OCI-LY3 (cell line): ENCODE measurements at regions not wholly inside any gene's neighbourhood (a gene's known extent, or its start where the extent isn't known, plus 50 kb on each side); places are given as distances from the start of the nearest gene placed in this dataset.
"Not testable (repeated sequence)": the region's sequence is repeated elsewhere in the genome, so short reads cannot be mapped to it uniquely, and the experiment has no call there.

Source experiments
- H2AFZ ChIP-seq: fragments of 200-600, 300-600 bp; shearing (Covaris generic); 2 replicates; pipeline ENCODE4 v1.6.0; 2014; ENCODE audit warnings: antibody characterized with exemption, low read depth, low read length
- H3K27ac ChIP-seq: fragments of 200-600, 300-600 bp; sonication (generic); 2 replicates; pipeline ENCODE4 v1.5.1; 2014; ENCODE audit warnings: mild to moderate bottlenecking, low read length, moderate library complexity, mixed read lengths
- H3K27me3 ChIP-seq: fragments of 200-600, 300-600 bp; sonication (generic); 2 replicates; pipeline ENCODE4 v1.6.1; 2014; ENCODE audit warnings: low read depth, low read length, mixed read lengths
- H3K36me3 ChIP-seq: fragments of 200-600, 300-600 bp; sonication (generic); replicated peaks from 2 replicates; pipeline ENCODE3; 2014; ENCODE audit warnings: low read depth, low read length, mixed read lengths
- H3K4me1 ChIP-seq: fragments of 300-600, 200-600 bp; sonication (generic); 2 replicates; pipeline ENCODE4 v1.6.1; 2014; ENCODE audit warnings: low read length, mixed read lengths
- H3K4me2 ChIP-seq: fragments of 200-600, 300-600 bp; sonication (generic); 2 replicates; pipeline ENCODE4 v1.6.1; 2014; ENCODE audit warnings: low read length, mixed read lengths
- H3K4me3 ChIP-seq: fragments of 300-600, 200-600 bp; sonication (generic); 2 replicates; pipeline ENCODE4 v1.5.1; 2014; ENCODE audit warnings: antibody characterized with exemption, mild to moderate bottlenecking, low read length, moderate library complexity
- H3K79me2 ChIP-seq: fragments of 300-600, 200-600 bp; shearing (Covaris generic); 2 replicates; pipeline ENCODE4 v1.6.1; 2014; ENCODE audit warnings: mild to moderate bottlenecking, low read length, mixed read lengths
- H3K9ac ChIP-seq: fragments of 300-600, 200-600 bp; shearing (Covaris generic); 2 replicates; pipeline ENCODE4 v1.6.0; 2014; ENCODE audit warnings: mild to moderate bottlenecking, low read length, moderate library complexity
- H3K9me3 ChIP-seq: fragments of 200-600, 300-600 bp; shearing (Covaris generic); 2 replicates; pipeline ENCODE4 v1.6.1; 2014; ENCODE audit warnings: low read length, mixed read lengths; ENCODE audit not compliant: insufficient read depth
- H4K20me1 ChIP-seq: fragments of 200-600, 300-600 bp; sonication (generic); 2 replicates; pipeline ENCODE4 v1.6.1; 2016; ENCODE audit warnings: low read length, mixed read lengths; ENCODE audit not compliant: insufficient read depth
- CTCF ChIP-seq: fragments of 200-600, 300-600 bp; sonication (generic); IDR thresholded peaks from 2 replicates; pipeline ENCODE4 v1.5.1; 2014; ENCODE audit warnings: antibody characterized with exemption, low read length, low read depth
- EZH2phosphoT487 ChIP-seq: fragments of 200-600 bp; shearing (Covaris generic); IDR thresholded peaks from 2 replicates; pipeline ENCODE4 v1.6.1; 2018; ENCODE audit warnings: antibody characterized with exemption, mixed run types, low read depth

- Histone ChIP-seq H2AFZ (no peak overlapping the region), H3K27ac (no peak overlapping the region), H4K20me1 (no peaks in the 10 kb centered on the region), H3K4me1 (no peaks in the 10 kb centered on the region), H3K9ac (no peak overlapping the region), H3K9me3 (no peaks in the 10 kb centered on the region), H3K79me2 (no peaks in the 10 kb centered on the region), H3K4me3 (no peak overlapping the region), H3K27me3 (no peaks in the 10 kb centered on the region), H3K4me2 (no peak overlapping the region), H3K36me3 (no peaks in the 10 kb centered on the region)
- no peak for TF ChIP-seq CTCF
- no peak for TF ChIP-seq EZH2phosphoT487
These were observed 1375.4 kb upstream of the WWC1 start for GRCh38 chr5:166916021-166916420.

DNA sequence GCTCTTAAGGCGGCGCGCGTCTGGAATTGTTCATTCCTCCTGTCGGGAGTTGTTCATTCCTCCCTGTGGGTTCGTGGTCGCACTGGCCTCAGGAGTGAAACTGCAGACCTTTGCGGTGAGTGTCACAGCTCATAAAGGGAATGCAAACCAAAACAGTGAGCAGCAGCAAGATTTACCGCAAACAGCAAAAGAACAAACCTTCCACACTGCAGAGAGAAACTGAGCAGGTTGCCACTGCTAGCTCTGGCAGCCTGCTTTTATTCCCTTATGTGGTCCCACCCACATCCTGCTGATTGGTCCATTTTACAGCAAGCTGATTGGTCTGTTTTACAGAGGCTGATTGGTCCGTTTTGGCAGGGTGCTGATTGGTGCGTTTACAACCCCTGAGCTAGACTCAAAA lies 1365.3 kb upstream of the WWC1 start:
- Histone ChIP-seq H3K4me3 (no peak overlapping the region), H3K4me1 (no peaks in the 10 kb centered on the region), H3K9ac (no peak overlapping the region), H3K9me3 (no peaks in the 10 kb centered on the region), H3K36me3 (no peaks in the 10 kb centered on the region), H2AFZ (no peak overlapping the region), H4K20me1 (no peaks in the 10 kb centered on the region), H3K27ac (no peak overlapping the region), H3K79me2 (no peaks in the 10 kb centered on the region), H3K27me3 (no peaks in the 10 kb centered on the region), H3K4me2 (no peak overlapping the region)
- TF ChIP-seq EZH2phosphoT487, result no peak
- no peak for TF ChIP-seq CTCF

DNA sequence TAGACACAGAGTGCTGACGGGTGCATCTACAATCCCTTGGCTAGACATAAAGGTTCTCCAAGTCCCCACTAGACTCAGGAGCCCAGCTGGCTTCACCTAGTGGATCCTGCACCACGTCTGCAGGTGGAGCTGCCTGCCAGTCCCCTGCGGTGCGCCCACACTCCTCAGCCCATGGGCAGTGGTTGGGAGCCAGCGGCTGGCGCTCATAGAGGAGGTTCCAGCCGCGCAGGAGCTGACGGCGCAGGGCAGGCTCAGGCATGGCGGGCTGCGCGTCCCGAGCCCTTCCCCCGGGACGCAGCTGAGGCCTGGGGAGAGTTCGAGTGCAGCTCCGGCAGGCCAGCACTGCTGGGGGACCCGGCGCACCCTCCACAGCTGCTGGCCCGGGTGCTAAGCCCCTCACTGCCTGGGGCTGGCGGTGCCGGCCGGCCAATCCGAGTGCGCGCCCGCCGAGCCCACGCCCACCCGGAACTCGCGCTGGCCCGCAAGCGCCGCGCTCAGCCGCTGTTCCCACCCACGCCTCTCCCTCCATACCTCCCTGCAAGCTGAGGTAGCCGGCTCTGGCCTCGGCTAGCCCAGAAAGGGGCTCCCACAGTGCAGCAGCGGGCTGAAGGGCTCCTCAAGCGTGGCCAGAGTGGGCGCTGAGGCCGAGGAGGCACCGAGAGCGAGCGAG lies 1364.5 kb upstream of the WWC1 start:
- not testable (repeated sequence) for H4K20me1 ChIP-seq, H3K4me3 ChIP-seq, H3K27ac ChIP-seq, H3K79me2 ChIP-seq, H3K9me3 ChIP-seq, H3K27me3 ChIP-seq, H3K9ac ChIP-seq, H2AFZ ChIP-seq, H3K36me3 ChIP-seq, H3K4me2 ChIP-seq, H3K4me1 ChIP-seq

- no peaks in the 10 kb centered on the region for H3K36me3 ChIP-seq
- TF ChIP-seq EZH2phosphoT487 (no peak), CTCF (no peak)
- H3K4me3 ChIP-seq, result no peak overlapping the region
- no peaks in the 10 kb centered on the region for H3K79me2 ChIP-seq
- no peak overlapping the region for H3K27ac ChIP-seq
- H2AFZ ChIP-seq, result no peak overlapping the region
- H3K9ac ChIP-seq, result no peak overlapping the region
- no peak overlapping the region for H3K4me2 ChIP-seq
- H4K20me1 ChIP-seq, result no peaks in the 10 kb centered on the region
- H3K4me1 ChIP-seq, result no peaks in the 10 kb centered on the region
- H3K27me3 ChIP-seq, result no peaks in the 10 kb centered on the region
- H3K9me3 ChIP-seq, result no peaks in the 10 kb centered on the region
These were observed 1355.1 kb upstream of the WWC1 start for GRCh38 chr5:166936351-166936750.

DNA sequence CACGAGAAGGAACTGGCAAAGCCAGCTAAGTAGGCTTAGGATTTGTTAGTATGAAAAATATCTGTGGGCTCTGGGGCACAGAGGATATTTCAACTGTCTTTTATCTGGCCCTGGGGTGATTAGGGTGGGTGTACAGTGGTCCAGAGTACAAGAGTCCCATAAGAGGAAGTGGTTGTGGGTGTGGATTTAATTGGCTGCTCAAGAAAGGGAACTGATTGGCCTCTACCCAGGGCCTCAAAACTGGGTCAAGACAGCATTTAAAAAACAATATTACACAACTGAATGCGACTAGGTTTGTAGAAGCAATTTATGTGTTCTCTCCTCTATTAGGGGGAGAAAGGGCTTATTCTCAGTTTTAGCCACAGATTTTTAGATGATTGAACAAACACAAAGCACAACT lies 1353.4 kb upstream of the WWC1 start:
- H3K79me2 ChIP-seq, result no peaks in the 10 kb centered on the region
- H3K27ac ChIP-seq, result no peak overlapping the region
- no peak overlapping the region for H3K4me2 ChIP-seq
- no peaks in the 10 kb centered on the region for H3K4me1 ChIP-seq
- TF ChIP-seq CTCF, result no peak
- no peak for TF ChIP-seq EZH2phosphoT487
- no peaks in the 10 kb centered on the region for H3K27me3 ChIP-seq
- no peak overlapping the region for H2AFZ ChIP-seq
- no peaks in the 10 kb centered on the region for H3K36me3 ChIP-seq
- no peaks in the 10 kb centered on the region for H3K9me3 ChIP-seq
- H3K9ac ChIP-seq, result no peak overlapping the region
- no peak overlapping the region for H3K4me3 ChIP-seq
- H4K20me1 ChIP-seq, result no peaks in the 10 kb centered on the region
